ENCODE measurements at regions not wholly inside any gene's neighbourhood (a gene's known extent, or its start where the extent isn't known, plus 50 kb on each side); places are given as distances from the start of the nearest gene placed in this dataset.

- H3K4me2 ChIP-seq (ENCODE audit: low read depth, low read length, poor library complexity, severe bottlenecking), result no peak overlapping the region
- no peak overlapping the region for H3K9ac ChIP-seq (ENCODE audit: low read length)
- H3K9me3 ChIP-seq (ENCODE audit: insufficient read depth, low read length), result no peaks in the 10 kb centered on the region
- H3K4me3 ChIP-seq (ENCODE audit: insufficient read depth, low read length, poor library complexity, severe bottlenecking), result no peak overlapping the region
- 0 out of 2 replicates have a peak, but pooled peaks cover 3% of the 10 kb centered on the region for H3K36me3 ChIP-seq (ENCODE audit: low read length)
- TF ChIP-seq CTCF (IDR thresholded peaks at IDR 0.05; ENCODE audit: insufficient read depth, low read length, poor library complexity, severe bottlenecking), result no peak
- TF ChIP-seq EZH2phosphoT487 (conservative IDR thresholded peaks at IDR 0.05; ENCODE audit: low read length), result no peak
- H3K27me3 ChIP-seq (ENCODE audit: low read length), result no peaks in the 10 kb centered on the region
- H3K9me2 ChIP-seq (replicated peaks; ENCODE audit: insufficient read depth, low read length), result no peaks in the 10 kb centered on the region
- H3K79me2 ChIP-seq (ENCODE audit: insufficient read depth, low read length), result no peaks in the 10 kb centered on the region
- H2AFZ ChIP-seq (ENCODE audit: low read depth, low read length, severe bottlenecking), result no peak overlapping the region
- H3K27ac ChIP-seq (ENCODE audit: low read depth, low read length), result no peak overlapping the region
- no peaks in the 10 kb centered on the region for H4K20me1 ChIP-seq (ENCODE audit: low read depth, low read length)
- H3F3A ChIP-seq (ENCODE audit: insufficient read depth), result no peaks in the 10 kb centered on the region
These were observed 292.9 kb downstream of the BMP4 start for GRCh38 chr14:53663709-53664108.

- Histone ChIP-seq H3K4me2 (ENCODE audit: low read depth, low read length, poor library complexity, severe bottlenecking) (no peak overlapping the region), H3K27me3 (ENCODE audit: low read length) (no peaks in the 10 kb centered on the region), H3K4me3 (ENCODE audit: insufficient read depth, low read length, poor library complexity, severe bottlenecking) (no peak overlapping the region), H4K20me1 (ENCODE audit: low read depth, low read length) (no peaks in the 10 kb centered on the region), H3K79me2 (ENCODE audit: insufficient read depth, low read length) (no peaks in the 10 kb centered on the region), H3K9me3 (ENCODE audit: insufficient read depth, low read length) (no peaks in the 10 kb centered on the region), H2AFZ (ENCODE audit: low read depth, low read length, severe bottlenecking) (no peak overlapping the region), H3K9ac (ENCODE audit: low read length) (no peak overlapping the region), H3K27ac (ENCODE audit: low read depth, low read length) (no peak overlapping the region), H3F3A (ENCODE audit: insufficient read depth) (no peaks in the 10 kb centered on the region), H3K36me3 (ENCODE audit: low read length) (no peaks in the 10 kb centered on the region), H3K9me2 (replicated peaks; ENCODE audit: insufficient read depth, low read length) (no peaks in the 10 kb centered on the region)
- TF ChIP-seq EZH2phosphoT487 (conservative IDR thresholded peaks at IDR 0.05; ENCODE audit: low read length) (no peak), CTCF (IDR thresholded peaks at IDR 0.05; ENCODE audit: insufficient read depth, low read length, poor library complexity, severe bottlenecking) (no peak)
These were observed 301.4 kb downstream of the BMP4 start for GRCh38 chr14:53655080-53655785.

DNA sequence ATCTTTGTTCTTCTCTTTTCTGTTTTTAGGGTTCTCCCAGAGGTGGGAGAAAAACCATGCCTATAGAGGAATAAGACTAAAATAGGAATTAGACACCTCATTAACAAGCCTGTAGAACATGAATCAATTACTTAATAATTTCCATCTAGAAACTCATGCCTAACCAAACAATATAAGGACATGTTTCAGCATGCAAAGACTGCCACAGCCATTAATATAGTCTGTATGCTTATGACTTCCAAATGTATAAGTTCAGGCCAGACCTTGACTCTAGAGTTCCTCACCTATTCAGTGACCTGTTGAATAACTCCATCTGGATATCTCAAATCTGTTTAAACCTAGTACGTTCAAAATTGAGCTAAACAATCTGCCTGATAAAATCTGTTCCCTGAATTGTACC, 304.6 kb downstream of the BMP4 start:
- Histone ChIP-seq H3K79me2 (ENCODE audit: insufficient read depth, low read length) (no peaks in the 10 kb centered on the region), H3K9me2 (replicated peaks; ENCODE audit: insufficient read depth, low read length) (no peaks in the 10 kb centered on the region), H3K9ac (ENCODE audit: low read length) (no peak overlapping the region), H4K20me1 (ENCODE audit: low read depth, low read length) (no peaks in the 10 kb centered on the region), H3K4me3 (ENCODE audit: insufficient read depth, low read length, poor library complexity, severe bottlenecking) (no peak overlapping the region), H3K27me3 (ENCODE audit: low read length) (no peaks in the 10 kb centered on the region), H3K4me2 (ENCODE audit: low read depth, low read length, poor library complexity, severe bottlenecking) (no peak overlapping the region), H3K36me3 (ENCODE audit: low read length) (no peaks in the 10 kb centered on the region), H3F3A (ENCODE audit: insufficient read depth) (no peaks in the 10 kb centered on the region), H3K9me3 (ENCODE audit: insufficient read depth, low read length) (no peaks in the 10 kb centered on the region), H3K27ac (ENCODE audit: low read depth, low read length) (no peak overlapping the region), H2AFZ (ENCODE audit: low read depth, low read length, severe bottlenecking) (no peak overlapping the region)
- TF ChIP-seq CTCF (IDR thresholded peaks at IDR 0.05; ENCODE audit: insufficient read depth, low read length, poor library complexity, severe bottlenecking), result no peak
- TF ChIP-seq EZH2phosphoT487 (conservative IDR thresholded peaks at IDR 0.05; ENCODE audit: low read length), result no peak

Measured in SU-DHL-6 (cell line).